Fibroblast of mammary gland (primary cell): ENCODE measurements at regions not wholly inside any gene's neighbourhood (a gene's known extent, or its start where the extent isn't known, plus 50 kb on each side); places are given as distances from the start of the nearest gene placed in this dataset.
A peak's percentile ranks its signal among the peaks of the same experiment; 100 is the strongest.

Experiments
- DNase-seq: peaks from one replicate; pipeline ENCODE4 v3.0.0-alpha.2; 2010; ENCODE audit warnings: low read depth
- H3K4me3 ChIP-seq: 2 replicates; pipeline ENCODE4 v1.5.1; 2011; ENCODE audit warnings: low read depth, mild to moderate bottlenecking, low read length, moderate library complexity; ENCODE audit not compliant: control insufficient read depth
- TF ChIP-seq, protein P1 (sequence below): conservative IDR thresholded peaks from 2 replicates; pipeline ENCODE4 v1.5.1; 2011; ENCODE audit warnings: low read depth, low read length, inconsistent platforms; ENCODE audit not compliant: control insufficient read depth, insufficient read depth

DNA sequence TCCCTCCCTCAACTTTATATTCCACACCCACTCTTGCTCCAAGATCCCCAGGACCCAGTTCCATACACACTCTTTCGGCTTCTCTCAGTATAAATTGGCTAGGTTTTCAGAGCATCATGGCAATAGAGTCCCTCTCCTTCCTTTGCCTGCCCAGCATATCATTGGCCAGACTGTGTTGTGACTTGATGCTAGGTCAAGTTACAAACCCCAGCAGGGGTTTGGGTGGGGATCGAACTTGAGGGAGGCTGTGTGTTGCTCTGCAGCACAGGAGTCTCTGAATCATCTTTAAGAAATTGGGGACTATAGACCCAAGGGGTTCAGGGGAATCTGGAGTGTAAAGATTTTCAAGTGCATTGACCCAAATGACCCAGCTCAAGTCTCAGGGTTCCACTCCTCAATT is 477.5 kb upstream of the MEIS1 start:
- DNase-seq: no peak
- no peak overlapping the region for H3K4me3 ChIP-seq
- TF ChIP-seq, protein P1, sequence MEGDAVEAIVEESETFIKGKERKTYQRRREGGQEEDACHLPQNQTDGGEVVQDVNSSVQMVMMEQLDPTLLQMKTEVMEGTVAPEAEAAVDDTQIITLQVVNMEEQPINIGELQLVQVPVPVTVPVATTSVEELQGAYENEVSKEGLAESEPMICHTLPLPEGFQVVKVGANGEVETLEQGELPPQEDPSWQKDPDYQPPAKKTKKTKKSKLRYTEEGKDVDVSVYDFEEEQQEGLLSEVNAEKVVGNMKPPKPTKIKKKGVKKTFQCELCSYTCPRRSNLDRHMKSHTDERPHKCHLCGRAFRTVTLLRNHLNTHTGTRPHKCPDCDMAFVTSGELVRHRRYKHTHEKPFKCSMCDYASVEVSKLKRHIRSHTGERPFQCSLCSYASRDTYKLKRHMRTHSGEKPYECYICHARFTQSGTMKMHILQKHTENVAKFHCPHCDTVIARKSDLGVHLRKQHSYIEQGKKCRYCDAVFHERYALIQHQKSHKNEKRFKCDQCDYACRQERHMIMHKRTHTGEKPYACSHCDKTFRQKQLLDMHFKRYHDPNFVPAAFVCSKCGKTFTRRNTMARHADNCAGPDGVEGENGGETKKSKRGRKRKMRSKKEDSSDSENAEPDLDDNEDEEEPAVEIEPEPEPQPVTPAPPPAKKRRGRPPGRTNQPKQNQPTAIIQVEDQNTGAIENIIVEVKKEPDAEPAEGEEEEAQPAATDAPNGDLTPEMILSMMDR: no peak

DNA sequence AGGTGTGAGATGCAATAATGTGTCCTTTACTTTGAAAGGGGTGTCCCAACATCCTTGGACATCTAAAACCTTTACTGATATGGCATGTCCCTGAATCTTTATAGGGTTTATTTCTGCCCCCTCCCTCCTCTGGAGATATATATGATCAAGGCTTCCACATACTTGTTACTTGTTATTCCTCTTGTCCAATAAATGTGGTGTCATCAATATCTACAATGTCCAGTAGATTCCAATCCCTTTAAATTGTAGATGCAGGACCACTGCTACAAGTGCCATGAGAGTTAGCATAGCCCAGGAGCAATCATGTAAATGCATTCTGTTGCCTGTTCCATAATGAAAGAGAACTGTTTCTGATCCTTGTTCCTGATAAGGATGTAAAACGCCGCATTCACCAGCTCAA is 479.7 kb upstream of the MEIS1 start:
- H3K4me3 ChIP-seq: no peak overlapping the region
- TF ChIP-seq, protein P1: no peak
- DNase-seq: no peak

DNA sequence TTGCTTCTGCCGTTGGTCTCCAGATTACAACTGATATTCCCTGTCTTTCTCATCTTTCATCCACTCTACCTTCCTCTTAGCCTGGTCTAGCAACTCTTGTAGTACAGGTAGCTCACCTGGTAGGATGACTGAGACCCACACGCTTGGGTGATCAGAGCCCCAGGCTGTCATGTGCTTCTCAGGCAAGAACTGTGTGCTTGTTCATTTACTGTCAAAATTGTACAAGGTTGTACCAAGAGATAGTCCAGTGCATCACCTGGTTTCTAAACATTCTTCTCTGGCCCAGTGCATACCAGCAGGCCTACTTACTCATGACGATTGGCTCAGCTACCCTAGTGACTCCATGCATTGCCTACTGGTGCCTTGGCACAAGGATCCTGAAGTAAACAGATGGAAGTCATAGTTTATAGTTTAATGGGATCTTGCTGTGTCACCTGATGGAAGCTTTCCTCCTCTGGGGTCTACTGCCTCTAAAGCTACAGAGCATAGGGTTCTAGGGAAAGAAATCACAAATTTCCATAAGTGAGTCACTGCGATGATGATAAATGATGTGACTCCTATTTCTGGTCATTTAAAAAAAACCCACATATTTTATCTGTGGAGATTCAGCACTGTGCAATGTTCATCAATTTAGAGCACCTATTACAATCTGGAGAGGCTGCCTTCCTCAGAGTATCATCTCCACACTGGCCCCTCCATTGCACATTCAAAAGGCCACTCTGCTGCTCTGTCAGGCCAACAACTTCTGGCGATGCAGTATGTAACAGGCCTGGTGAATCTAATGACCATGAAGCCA is 481.8 kb upstream of the MEIS1 start:
- H3K4me3 ChIP-seq: no peak overlapping the region
- no peak for DNase-seq
- TF ChIP-seq, protein P1: no peak

DNA sequence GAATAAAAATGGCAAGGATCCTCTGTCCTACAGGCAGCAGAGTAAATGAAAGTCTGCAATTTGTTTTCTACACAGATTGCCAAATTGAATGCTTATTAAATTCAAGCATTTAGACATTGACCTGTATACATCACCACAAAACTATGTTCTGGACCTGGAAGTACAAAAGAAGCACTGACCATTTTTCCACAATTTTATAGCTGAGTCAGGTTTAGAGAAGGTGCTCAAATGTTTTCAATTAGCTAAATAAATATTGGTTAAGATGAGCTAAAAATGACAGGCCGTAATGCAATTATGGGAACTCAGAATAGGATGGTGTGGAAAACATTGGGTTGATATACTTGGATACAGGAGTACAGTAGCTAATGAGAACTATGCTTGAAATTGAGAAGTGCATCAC is 490.7 kb upstream of the MEIS1 start:
- peak; percentile 5 for DNase-seq
- no peak overlapping the region for H3K4me3 ChIP-seq
- TF ChIP-seq, protein P1: no peak

DNA sequence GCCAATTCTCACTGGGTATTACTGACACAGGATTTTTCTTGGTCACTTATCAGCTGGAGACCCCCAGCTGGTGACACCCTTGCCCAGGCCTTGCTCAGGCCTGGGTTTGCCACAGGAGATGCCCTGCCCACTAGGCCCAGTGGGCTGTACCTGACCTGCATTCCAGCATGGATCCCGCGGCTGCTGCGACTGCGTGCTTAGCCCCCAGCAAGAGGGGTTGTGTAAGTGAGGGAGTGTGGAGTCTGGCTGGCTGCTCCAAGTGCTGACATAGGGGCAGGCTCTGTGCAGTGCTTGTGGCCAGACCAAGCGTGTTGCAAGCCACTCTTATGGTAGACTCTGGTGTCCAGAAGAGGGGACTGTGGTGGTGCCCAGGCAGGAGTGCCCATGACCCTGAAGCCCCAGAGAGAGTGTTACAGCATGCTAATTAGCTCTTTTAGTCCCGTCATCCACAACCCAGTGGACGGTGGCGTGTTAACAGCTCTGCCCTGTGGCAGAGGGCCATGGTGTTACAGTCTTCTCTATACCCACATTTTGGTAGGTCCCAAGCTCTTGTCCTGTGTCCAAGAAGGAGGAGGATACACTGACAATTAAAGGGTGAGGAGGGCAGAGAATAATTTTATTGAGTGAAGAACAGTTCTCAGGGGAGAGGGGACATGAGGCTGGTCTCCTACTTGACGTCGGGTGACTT is 491.7 kb upstream of the MEIS1 start:
- no peak overlapping the region for H3K4me3 ChIP-seq
- TF ChIP-seq, protein P1: no peak
- no peak for DNase-seq

DNA sequence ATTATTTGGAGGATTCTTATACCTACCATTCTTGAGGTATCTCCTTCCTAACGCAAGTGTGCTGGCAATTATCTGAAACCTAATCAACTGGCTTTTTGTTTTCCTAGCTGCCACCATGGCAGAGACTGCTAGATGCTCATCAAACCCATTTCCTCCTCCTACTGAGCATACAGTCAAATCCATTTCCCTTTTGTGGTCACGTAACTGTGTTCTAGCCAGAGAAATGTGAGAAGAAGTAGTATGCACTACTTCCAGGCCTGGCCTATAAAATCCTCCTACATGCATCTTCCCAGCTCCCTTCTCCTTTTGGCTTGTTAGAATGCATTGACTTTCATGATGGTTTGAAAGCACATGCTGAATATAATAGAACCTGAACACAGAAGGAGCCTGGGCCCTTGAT is 494.1 kb upstream of the MEIS1 start:
- no peak for DNase-seq
- no peak overlapping the region for H3K4me3 ChIP-seq
- TF ChIP-seq, protein P1: no peak
